ENCODE measurements at regions not wholly inside any gene's neighbourhood (a gene's known extent, or its start where the extent isn't known, plus 50 kb on each side); places are given as distances from the start of the nearest gene placed in this dataset.

DNA sequence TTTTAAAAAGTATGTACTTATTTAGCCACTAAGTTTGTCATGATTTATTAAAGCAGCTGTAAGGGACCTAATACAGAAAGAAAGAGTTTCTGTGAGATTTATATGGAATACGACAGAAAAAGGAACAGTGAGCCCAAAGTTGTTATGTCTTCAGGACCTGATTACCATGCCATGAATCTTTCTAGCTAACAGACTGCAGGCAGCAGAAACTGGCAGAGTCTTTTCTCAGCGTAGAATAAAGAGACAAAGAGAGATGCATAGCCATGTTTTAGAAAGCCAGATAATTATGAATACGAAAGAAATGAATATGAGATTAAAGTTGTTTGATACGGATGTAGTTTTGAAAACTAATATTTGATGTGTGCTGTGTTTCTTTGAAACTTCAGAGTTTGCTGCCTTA is 624.1 kb upstream of the ADGRB3 start:
- TF ChIP-seq, protein P1, sequence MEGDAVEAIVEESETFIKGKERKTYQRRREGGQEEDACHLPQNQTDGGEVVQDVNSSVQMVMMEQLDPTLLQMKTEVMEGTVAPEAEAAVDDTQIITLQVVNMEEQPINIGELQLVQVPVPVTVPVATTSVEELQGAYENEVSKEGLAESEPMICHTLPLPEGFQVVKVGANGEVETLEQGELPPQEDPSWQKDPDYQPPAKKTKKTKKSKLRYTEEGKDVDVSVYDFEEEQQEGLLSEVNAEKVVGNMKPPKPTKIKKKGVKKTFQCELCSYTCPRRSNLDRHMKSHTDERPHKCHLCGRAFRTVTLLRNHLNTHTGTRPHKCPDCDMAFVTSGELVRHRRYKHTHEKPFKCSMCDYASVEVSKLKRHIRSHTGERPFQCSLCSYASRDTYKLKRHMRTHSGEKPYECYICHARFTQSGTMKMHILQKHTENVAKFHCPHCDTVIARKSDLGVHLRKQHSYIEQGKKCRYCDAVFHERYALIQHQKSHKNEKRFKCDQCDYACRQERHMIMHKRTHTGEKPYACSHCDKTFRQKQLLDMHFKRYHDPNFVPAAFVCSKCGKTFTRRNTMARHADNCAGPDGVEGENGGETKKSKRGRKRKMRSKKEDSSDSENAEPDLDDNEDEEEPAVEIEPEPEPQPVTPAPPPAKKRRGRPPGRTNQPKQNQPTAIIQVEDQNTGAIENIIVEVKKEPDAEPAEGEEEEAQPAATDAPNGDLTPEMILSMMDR (IDR thresholded peaks at IDR 0.05), result no peak
- TF ChIP-seq RNF2 (IDR thresholded peaks at IDR 0.05; ENCODE audit: borderline replicate concordance, low read depth) (no peak), EP300 (IDR thresholded peaks at IDR 0.05) (no peak), POLR2A (IDR thresholded peaks at IDR 0.05; ENCODE audit: low read length) (no peak), SMC3 (IDR thresholded peaks at IDR 0.05) (no peak), MAZ (IDR thresholded peaks at IDR 0.05; ENCODE audit: borderline replicate concordance, low read depth, low read length) (no peak), RARB (CRISPR knock-in tag; IDR thresholded peaks at IDR 0.05) (no peak), RAD21 (conservative IDR thresholded peaks at IDR 0.05 in 1 of 2, IDR thresholded peaks at IDR 0.05 in 1 of 2) (no peak), RFX5 (IDR thresholded peaks at IDR 0.05) (no peak)
- TF ChIP-seq, protein P2, sequence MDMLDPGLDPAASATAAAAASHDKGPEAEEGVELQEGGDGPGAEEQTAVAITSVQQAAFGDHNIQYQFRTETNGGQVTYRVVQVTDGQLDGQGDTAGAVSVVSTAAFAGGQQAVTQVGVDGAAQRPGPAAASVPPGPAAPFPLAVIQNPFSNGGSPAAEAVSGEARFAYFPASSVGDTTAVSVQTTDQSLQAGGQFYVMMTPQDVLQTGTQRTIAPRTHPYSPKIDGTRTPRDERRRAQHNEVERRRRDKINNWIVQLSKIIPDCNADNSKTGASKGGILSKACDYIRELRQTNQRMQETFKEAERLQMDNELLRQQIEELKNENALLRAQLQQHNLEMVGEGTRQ (IDR thresholded peaks at IDR 0.05), result no peak
- TF ChIP-seq, protein P3, sequence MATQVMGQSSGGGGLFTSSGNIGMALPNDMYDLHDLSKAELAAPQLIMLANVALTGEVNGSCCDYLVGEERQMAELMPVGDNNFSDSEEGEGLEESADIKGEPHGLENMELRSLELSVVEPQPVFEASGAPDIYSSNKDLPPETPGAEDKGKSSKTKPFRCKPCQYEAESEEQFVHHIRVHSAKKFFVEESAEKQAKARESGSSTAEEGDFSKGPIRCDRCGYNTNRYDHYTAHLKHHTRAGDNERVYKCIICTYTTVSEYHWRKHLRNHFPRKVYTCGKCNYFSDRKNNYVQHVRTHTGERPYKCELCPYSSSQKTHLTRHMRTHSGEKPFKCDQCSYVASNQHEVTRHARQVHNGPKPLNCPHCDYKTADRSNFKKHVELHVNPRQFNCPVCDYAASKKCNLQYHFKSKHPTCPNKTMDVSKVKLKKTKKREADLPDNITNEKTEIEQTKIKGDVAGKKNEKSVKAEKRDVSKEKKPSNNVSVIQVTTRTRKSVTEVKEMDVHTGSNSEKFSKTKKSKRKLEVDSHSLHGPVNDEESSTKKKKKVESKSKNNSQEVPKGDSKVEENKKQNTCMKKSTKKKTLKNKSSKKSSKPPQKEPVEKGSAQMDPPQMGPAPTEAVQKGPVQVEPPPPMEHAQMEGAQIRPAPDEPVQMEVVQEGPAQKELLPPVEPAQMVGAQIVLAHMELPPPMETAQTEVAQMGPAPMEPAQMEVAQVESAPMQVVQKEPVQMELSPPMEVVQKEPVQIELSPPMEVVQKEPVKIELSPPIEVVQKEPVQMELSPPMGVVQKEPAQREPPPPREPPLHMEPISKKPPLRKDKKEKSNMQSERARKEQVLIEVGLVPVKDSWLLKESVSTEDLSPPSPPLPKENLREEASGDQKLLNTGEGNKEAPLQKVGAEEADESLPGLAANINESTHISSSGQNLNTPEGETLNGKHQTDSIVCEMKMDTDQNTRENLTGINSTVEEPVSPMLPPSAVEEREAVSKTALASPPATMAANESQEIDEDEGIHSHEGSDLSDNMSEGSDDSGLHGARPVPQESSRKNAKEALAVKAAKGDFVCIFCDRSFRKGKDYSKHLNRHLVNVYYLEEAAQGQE (IDR thresholded peaks at IDR 0.05), result no peak
- TF ChIP-seq, protein P4, sequence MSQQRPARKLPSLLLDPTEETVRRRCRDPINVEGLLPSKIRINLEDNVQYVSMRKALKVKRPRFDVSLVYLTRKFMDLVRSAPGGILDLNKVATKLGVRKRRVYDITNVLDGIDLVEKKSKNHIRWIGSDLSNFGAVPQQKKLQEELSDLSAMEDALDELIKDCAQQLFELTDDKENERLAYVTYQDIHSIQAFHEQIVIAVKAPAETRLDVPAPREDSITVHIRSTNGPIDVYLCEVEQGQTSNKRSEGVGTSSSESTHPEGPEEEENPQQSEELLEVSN (IDR thresholded peaks at IDR 0.05; ENCODE audit: borderline replicate concordance, low read depth), result no peak
- TF ChIP-seq, protein P5, sequence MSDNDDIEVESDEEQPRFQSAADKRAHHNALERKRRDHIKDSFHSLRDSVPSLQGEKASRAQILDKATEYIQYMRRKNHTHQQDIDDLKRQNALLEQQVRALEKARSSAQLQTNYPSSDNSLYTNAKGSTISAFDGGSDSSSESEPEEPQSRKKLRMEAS (IDR thresholded peaks at IDR 0.05), result no peak

Measured in A549 (cell line).